MV-4-11 (cell line): ENCODE measurements at regions not wholly inside any gene's neighbourhood (a gene's known extent, or its start where the extent isn't known, plus 50 kb on each side); places are given as distances from the start of the nearest gene placed in this dataset.
A peak's percentile ranks its signal among the peaks of the same experiment; 100 is the strongest.

ENCODE experiments used
- DNase-seq: peaks from one replicate; lab custom pipeline; 2025; lab: John Stamatoyannopoulos, UW

DNA sequence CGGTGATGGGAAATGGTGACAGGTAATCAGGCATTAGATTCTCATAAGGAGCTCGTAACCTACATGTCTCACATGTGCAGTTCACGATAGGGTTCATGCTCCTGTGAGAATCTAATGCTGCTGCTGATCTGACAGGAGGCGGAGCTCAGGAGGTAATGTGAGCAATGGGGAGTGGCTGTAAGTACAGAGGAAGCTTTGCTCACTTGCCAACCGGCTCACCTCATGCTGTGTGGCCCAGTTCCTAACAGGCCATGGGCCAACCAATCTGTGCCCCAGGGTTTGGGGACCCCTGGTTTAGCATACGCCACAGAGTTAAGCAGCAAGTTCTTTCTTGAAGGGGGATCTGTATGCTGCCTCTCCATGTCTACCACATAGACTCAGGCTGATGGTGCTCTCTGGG, 133.1 kb downstream of the IQUB start:
- DNase-seq: no peak

DNA sequence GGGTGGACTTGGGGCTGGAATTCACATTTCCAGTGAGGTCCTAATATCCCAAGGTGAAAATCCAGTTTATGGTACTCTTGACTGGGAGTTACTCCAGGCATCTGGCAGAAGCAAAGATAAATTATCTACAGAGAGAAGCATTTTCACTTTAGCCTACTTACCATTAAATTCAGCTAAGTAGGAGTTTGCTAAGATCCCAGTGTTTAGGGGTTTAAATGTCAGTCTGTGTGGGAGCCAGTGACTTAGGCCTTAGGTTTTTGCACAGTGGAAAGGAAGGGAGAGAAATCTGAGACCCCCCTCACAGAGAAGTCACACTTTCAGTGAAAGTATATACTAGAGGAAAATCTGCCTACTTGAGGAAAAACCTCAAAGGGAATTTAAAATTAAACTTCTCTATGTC, 134.2 kb downstream of the IQUB start:
- no peak for DNase-seq

DNA sequence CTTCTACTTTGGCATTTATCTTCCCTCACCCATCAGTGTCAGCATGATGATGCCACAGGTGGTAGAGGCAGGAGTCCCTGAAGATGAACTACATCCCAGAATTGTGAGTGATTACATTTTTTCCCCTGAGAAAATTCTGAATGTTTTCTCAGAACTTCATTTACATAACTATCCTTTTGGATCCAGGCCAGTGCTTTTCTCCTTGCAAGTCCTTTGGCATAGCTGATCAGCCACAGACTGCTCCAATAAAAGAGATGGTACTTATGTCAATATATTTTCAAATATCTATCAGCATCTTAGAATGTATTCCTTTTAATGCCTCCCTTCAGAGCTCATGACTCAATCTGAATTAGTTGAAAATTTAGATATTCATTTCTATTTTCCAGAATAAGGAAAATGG, 135.5 kb downstream of the IQUB start:
- no peak for DNase-seq

DNA sequence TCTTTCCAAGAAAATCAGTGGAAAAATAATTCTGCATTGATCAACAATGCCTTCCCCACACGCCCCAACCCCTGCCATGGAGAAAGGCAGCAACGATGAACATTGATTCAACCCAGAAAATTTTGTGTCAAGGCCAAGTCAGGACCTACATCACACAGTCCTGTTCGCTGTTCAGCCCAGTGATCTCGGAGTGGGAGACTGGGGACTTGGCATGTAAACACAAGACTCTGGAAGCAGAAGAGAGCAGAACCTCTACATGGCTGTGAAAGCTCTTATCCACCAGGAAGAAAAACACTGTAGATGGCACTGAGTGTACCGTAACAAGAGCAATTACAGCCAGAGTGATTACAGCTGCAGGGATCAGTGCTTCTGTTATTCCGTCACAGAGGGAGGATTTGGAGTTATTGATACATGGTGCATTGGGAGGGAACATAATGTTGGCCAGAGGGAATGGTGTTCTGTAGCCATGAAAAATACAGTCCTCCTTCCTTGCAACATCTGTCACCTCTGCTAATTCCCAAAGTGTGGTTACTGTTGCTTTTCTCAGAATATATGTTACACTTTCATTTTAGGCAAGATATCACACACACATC, 136.6 kb downstream of the IQUB start:
- DNase-seq: no peak

DNA sequence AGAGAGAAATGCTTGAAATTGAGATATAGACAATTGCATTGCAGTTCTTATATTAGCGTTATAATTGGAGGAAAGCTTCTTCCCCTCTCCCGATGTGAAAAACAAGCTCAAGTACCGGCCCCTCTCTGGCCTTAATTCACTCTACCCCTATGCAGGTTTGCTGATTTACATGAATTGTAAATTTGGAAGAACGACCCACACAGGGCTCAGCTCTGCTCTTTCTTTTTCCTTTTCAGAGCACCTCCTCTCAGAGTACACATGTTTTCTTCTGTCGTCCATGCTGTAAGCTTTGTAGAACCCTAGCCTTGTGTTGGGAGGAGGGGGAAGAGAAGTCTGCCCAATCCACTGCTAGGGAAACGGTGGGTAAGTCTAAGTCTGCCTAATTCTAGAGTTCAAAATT, 140.8 kb downstream of the IQUB start:
- DNase-seq: no peak

DNA sequence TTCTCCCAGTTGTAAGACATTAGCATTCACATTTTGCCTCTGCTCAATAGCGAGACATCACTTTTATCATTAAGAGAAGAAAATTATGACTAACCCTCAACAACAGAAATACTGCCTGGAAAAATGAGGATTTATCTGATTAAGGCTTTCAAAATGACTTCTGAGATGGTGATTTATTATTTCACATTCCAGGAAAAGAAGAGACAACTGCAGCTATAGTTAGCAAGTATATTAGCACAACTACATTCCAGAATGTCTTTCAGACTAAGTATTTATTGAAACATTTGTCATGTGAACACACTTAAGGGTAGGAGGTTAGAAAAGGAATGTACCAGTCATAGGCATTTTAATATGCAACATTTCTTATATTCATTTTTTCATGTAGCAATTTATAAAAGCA, 162.0 kb downstream of the IQUB start:
- no peak for DNase-seq

DNA sequence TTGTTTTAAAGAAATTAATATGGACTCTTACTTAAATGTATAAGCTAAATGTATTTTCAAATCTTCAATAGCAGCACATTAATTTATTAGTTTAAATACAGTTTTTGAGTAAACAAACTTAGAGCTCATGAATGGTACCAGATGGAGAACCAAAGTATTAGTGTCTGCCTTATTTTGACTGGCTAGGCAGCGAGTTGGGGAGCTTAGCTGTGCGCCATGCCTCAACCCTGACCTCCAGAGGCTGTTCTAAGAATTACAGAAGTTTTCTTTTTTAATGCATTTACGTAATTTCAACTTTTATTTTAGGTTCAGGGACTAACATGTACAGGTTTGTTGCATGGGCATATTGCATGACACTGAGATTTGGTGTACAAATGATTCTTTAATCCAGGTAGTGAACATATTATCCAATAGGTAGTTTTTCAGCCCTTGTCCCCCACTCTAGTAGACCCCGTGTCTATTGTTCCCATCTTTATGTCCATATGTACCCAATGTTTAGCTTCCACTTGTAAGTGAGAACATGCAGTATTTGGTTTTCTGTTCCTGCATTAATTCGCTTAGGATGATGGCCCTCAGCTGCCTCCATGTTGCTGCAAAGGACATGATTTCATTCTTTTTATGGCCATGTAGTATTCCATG, 166.8 kb downstream of the IQUB start:
- peak; percentile 31 for DNase-seq

DNA sequence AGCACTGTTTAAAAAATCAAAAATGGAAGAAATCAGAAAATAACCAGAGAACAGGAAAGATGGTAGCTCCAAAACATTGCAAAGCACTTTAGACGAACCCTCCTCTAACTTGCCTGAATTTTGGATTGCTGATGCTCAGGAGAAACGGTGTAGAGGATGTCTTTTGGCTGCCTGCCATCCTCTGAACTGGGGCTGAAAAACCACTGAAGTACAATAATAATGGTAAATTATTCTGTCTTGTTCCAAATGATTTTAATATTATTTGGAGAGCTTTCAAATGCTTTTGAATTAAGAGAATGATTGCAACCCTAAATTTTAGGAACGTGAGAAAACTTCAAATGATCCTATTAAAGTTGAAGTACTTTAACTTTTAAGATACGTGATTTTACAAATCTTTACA, 167.3 kb upstream of the SLC13A1 start:
- no peak for DNase-seq

DNA sequence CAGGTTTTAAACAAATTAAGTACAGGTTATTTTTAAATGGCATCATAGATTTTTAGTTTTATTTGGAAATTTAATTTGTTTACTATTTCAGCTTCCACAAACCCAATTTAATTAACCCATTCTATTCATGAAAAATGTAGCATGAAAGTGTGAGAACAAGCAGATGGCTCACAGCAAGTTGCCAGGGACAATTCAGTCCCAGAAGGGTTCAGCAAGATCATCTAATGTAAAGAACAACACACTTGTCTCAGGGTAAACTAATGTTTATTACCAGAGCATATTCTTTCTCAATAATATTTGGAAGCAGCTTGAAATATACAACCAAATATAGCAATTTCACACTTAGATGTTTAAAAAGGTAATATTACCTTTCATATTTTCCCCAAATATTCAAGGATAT, 166.9 kb upstream of the SLC13A1 start:
- DNase-seq: no peak

DNA sequence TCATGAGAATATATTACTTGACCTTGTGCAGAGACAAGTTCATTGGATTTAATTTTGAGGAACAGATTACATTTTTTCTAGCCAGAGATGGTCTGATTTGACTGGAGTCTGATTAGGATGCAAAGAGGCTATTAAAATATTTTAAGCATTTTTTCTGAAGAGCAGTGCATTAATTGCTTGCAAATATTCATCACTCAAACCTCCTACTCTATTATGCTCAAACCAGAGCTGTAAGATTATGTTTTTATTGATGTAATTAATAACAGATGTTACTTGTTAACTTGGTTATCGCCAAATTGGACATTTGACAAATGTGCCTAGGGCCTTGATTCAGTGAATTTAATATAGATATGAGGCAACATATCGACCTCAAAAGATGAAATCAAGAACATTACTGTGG, 160.9 kb upstream of the SLC13A1 start:
- DNase-seq: no peak

DNA sequence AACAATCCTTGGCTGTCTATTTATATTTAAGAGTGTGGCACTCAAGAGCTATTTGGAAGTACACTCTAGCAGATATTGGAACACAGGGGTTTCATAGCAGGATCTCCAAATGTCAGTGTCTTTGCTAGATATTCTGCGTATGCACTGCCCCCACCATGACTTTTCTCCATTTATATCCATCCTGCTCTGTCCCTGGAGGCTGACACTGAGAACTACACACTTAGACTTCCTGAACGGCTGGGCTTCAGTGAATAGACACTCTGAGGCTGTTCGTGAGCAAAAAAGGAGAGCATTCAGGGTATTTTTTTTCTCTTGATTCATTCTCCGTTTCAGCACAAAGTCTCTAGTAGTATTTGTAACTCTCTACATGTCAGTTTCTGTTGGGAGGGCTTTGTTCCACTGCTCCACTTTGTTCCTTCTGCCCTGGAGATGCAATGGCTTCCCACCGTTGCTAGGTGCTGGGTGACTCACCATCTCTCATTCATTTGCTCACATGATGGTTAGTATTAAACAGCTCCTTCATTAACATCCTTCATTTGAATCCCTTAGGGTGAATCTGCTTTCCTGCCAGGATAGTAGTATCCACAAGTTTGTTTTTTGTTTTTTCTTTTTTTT, 155.9 kb upstream of the SLC13A1 start:
- no peak for DNase-seq

DNA sequence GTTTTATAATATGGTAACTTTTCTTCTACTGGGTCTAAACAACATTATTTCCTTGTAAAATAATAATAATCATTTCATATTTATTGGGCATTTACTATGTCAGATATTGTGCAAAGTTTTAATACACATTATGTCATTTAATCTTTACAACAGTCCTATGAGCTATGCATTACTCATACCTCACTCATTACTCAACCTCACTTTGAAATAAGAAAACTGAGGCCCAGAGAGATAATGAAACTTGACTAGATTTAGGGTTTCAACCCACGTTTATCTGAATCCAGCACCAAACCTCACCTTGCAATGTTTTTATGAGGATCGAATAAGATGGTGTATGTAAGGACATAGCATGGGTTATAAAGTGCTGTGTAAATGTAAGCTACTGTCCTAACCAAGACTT, 153.2 kb upstream of the SLC13A1 start:
- no peak for DNase-seq

DNA sequence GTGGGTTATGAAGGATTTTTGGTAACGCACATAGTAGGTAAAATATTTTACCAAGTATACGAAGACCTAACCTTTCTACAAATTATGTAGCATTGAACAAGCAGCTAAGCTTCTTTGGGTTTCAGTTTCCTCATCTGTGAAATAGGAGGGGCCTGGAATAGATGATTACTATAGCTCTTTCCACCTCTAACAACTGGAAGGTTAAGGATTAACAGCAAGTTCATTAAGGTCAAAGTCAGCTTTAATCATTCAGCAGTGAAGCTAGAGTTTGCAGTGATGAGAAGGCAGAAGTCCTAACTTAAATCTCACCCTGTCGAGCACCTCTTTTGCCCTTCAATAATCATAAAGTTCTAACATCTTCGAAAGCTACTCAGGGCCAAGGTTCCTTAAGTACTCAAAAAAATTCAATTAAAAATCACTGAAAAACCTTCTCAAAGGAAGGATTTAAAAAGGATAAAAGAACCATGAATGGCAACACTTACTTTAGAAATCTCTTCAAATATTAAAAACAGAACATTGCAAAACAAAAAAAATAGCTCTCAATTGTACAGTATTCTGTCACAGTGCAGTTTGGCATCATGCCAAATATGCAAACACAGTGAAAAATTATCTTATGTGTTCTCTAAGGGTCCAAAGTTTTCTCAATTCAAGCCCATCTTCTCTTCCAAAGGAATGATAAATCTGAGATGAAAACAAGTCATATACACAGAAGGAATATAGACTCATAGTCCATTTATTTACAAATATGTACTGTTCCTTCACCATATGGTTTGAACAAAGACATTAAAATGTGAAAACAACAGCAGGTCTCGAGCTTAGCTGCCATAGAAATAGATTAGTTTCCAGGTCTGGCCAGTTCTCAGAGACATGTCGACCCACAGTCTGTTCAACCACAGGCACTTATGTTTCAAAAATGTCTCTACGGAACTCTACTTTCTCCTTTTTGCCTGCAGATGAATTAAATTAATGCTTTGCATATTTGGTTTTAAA, 152.0 kb upstream of the SLC13A1 start:
- DNase-seq: no peak

DNA sequence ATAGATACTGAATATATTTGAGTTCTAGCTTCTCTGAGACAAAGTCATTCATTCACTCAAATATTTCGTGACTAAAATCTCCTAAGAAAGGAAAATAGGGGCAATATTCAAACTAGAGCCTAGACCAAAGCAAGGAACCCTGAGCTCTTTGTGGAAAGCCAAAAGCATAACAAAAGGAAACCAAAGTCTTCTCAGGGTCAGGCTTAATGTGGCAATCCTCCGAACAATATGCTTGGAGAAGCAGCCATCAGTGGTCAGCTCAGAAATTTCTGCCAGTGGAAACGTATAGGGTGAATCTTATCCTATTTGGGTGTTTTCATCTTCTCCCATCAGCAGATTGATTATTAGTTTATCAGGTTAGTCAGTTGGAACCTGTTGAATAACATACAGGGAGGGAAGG, 151.3 kb upstream of the SLC13A1 start:
- DNase-seq: no peak

DNA sequence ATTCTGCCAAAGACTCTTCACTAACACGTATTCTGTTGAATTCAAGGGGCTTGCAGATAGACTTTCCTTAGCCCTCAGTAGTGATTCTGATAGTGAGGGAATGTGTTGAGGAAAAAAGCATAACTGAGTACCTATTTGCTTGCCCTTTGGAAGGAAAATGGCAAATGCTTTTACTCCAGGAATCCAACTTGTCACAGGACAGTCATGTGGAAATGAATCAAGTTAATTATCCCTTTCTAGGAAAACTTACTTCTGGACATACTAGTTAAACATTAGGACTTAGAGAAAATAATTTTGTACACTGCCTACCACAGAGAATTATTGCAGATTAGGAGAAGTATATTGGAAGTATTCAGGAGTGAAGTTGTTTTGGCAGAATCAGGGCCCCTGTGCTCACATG, 148.9 kb upstream of the SLC13A1 start:
- DNase-seq: no peak

DNA sequence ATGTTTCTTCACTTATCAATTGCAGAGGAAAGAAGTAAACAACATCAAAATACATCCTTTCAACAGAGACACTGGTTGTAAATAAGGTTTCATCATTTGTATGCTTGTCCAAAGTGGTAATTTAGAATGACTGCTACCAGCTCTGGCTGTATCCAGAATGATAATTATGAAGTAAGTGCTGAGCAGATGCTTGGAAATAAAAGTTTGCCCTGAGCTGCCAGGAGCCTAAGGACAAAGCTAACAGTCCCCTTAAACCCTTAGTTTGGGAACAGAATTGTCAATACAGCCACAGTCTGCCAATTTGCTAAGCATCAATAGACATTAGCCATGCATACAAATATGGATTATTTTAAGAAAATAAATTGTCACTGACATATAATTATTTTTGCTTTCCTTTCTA, 147.0 kb upstream of the SLC13A1 start:
- no peak for DNase-seq

DNA sequence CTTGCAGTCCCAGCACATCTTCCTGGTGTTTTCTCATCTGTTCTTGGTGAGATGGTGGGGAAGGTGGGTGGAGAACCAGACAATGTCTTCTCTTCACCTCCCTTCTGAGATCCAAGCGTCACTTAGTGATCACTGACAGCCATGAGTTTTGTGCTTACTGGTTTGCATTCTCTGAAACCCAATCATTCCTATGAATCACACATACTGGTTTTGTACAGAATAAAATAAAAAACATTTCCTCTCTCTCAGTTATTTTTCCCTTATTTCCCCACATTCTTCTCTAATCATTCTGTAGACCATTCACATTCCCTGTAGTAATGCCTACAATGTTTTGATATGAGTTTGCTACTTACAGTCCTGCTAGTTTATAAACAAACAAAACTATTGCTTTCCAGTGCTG, 143.8 kb upstream of the SLC13A1 start:
- DNase-seq: no peak

DNA sequence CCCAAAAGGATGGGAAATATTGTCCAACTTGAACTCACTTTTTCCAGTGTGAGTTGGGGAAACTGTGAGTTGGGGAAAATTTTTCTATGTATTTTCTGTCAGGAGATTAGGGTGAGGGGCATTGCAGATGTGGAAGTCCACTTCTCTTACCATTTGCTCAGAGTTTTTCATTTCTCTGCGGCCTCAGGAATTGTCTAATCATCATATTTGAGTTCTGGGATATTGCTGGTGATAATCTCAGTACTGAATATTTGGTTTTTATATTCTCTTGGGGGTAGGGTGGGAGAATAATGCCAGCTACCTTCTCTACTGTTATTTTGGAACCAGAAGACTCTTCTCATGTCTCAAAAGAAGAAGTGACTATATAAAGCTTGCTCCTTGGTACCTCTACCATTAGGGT, 141.3 kb upstream of the SLC13A1 start:
- DNase-seq: no peak

DNA sequence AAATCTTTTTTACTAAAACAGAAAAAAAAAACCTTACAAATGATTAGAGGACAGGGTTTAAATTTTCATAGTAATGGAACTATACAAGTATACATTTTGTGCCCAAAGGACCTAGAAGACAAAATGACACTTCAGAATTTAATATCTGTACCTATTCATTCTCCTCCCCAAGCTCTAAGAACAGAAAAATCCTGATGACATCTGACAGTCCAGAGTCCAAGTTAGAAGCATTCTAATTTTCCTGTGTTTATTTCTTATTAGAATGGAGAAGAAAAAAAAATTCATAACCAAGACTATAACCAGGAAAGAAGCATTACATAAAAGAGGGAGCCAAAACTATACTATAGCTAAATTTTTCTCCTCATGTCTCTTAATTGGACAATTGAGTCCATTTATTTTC, 138.9 kb upstream of the SLC13A1 start:
- no peak for DNase-seq

DNA sequence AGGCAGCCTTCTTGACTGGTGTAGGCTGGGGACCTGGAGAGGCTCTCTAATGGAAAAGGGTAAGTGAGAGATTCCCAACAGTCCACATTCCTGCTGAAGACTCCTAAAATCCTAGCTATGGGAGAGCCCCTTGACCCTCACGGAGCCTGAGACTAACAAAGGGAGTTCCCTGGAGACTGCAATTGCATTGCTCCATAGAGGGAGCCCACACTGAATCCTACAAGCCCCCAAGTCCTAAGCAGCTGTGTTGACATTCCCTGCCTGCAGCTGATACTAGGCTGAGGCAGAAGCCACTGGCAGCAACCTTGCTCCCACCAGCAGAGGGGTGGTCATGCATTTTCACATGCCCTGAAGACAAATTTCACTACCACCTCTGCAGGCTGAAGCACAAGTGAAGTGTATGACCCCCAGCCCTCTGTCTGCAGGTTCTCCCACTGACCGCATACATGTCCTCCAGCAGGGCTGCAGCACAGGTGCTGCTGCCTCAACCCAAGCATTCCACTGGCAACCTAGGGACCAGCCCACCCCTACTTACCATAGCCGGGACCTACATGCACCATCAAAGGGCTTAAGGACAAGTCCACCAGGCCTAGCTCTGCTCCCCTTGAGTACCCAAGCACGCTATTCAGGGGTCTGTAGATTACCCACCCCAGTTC, 130.3 kb upstream of the SLC13A1 start:
- DNase-seq: no peak

DNA sequence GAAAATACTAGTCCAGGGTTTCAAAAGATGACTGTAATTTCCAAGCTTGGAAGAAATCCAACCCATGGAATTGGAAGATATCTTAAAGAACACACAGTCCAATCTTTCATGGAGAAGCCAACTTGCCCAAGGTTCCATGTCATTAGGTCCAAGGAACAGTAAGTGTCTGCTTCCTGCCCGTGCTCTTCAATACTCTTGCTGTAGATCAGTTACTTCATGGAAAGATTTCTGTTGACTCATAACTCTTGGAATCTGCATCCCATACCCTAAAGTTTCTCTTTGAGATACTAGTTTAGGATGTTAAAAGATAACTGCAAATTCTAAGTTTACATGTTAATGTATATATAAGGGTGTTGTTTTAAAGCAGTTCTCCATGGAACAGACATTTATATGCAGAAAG, 127.9 kb upstream of the SLC13A1 start:
- no peak for DNase-seq

DNA sequence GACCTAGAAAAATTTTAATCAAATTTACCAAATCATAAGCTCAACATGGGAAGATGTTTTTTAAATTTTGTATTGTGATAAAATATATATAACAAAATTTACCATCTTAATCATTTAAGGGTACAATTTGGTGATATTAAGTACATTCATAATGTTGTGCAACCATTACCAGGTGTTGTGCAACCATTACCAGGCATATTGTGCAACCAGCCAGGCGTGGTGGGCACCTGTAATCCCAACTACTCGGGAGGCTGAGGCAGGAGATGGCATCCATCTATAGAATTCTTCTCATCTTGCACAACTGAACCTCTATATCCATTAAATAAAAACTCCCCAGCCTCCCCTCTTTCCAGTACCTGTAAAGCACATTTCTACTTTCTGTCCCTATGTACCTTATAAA, 124.5 kb upstream of the SLC13A1 start:
- no peak for DNase-seq
